GM18498 (cell line): ENCODE measurements at regions not wholly inside any gene's neighbourhood (a gene's known extent, or its start where the extent isn't known, plus 50 kb on each side); places are given as distances from the start of the nearest gene placed in this dataset.
"Not testable (repeated sequence)": the region's sequence is repeated elsewhere in the genome, so short reads cannot be mapped to it uniquely, and the experiment has no call there.

Experiments used
- ATAC-seq: cut with Tn5 transposase; IDR thresholded peaks from one replicate; pipeline ENCODE4 v1.9.1; 2021; ENCODE audit warnings: mild to moderate bottlenecking, moderate library complexity; ENCODE audit not compliant: unreplicated experiment

- ATAC-seq: no peak
Measured at GRCh38 chr21:15119486-15119885, 54.7 kb upstream of the NRIP1 start.

- no peak for ATAC-seq
Measured at GRCh38 chr21:15121097-15121654, 56.4 kb upstream of the NRIP1 start.

GRCh38 chr21:15121655-15122120, 56.9 kb upstream of the NRIP1 start:
- ATAC-seq: no peak

- no peak for ATAC-seq
Measured at GRCh38 chr21:15122241-15122640, 57.4 kb upstream of the NRIP1 start.

- no peak for ATAC-seq
Measured at GRCh38 chr21:15124731-15125130, 59.9 kb upstream of the NRIP1 start.

GRCh38 chr21:15126948-15127347, 62.1 kb upstream of the NRIP1 start:
- no peak for ATAC-seq

GRCh38 chr21:15127437-15127836, 62.6 kb upstream of the NRIP1 start:
- ATAC-seq: no peak

- no peak for ATAC-seq
Measured at GRCh38 chr21:15128267-15128666, 63.5 kb upstream of the NRIP1 start.

GRCh38 chr21:15128714-15129113, 63.9 kb upstream of the NRIP1 start:
- ATAC-seq: not testable (repeated sequence)

GRCh38 chr21:15130326-15130725, 65.5 kb upstream of the NRIP1 start:
- ATAC-seq: no peak

GRCh38 chr21:15130751-15131150, 66.0 kb upstream of the NRIP1 start:
- ATAC-seq: no peak

GRCh38 chr21:15132781-15133180, 68.0 kb upstream of the NRIP1 start:
- ATAC-seq: no peak

GRCh38 chr21:15134701-15135470, 70.1 kb upstream of the NRIP1 start:
- ATAC-seq: no peak

- no peak for ATAC-seq
Measured at GRCh38 chr21:15135867-15136629, 71.2 kb upstream of the NRIP1 start.

GRCh38 chr21:15138490-15138889, 73.7 kb upstream of the NRIP1 start:
- no peak for ATAC-seq

GRCh38 chr21:15139898-15140297, 75.1 kb upstream of the NRIP1 start:
- no peak for ATAC-seq

- no peak for ATAC-seq
Measured at GRCh38 chr21:15140321-15141019, 75.7 kb upstream of the NRIP1 start.

GRCh38 chr21:15141261-15141970, 76.6 kb upstream of the NRIP1 start:
- ATAC-seq: no peak

GRCh38 chr21:15144026-15144425, 79.2 kb upstream of the NRIP1 start:
- no peak for ATAC-seq

GRCh38 chr21:15148437-15148836, 83.6 kb upstream of the NRIP1 start:
- ATAC-seq: no peak
